GM10266 (cell line): ENCODE measurements at regions not wholly inside any gene's neighbourhood (a gene's known extent, or its start where the extent isn't known, plus 50 kb on each side); places are given as distances from the start of the nearest gene placed in this dataset.

Experiments used
- DNase-seq: peaks from one replicate; pipeline ENCODE4 v3.0.0; 2012; ENCODE audit errors: extremely low spot score
- TF ChIP-seq, protein P1 (sequence below): IDR thresholded peaks from 2 replicates; pipeline ENCODE4 v1.5.1; 2012; ENCODE audit warnings: mild to moderate bottlenecking, low read depth; ENCODE audit not compliant: control insufficient read depth, insufficient read depth; ENCODE audit errors: missing control alignments

DNA sequence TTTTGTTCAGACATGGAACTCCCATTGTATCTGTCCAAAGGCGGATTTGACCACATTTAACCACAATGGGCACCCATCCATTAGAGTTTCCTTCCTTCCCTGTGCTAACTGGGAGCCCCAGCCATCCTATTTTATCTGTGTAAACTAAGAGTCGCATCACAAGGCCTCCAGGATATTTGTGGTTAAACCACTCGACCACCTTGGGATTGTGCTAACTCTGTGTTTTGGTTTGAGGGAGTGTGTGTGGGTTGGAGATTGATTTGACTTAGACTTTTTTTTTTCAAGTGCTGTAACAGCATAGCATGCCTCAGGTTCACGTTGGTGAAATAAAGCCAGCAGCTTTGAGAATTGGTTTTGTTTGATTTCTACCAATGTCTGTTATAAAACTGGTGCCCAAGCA, 100.4 kb upstream of the TP63 start:
- TF ChIP-seq, protein P1, sequence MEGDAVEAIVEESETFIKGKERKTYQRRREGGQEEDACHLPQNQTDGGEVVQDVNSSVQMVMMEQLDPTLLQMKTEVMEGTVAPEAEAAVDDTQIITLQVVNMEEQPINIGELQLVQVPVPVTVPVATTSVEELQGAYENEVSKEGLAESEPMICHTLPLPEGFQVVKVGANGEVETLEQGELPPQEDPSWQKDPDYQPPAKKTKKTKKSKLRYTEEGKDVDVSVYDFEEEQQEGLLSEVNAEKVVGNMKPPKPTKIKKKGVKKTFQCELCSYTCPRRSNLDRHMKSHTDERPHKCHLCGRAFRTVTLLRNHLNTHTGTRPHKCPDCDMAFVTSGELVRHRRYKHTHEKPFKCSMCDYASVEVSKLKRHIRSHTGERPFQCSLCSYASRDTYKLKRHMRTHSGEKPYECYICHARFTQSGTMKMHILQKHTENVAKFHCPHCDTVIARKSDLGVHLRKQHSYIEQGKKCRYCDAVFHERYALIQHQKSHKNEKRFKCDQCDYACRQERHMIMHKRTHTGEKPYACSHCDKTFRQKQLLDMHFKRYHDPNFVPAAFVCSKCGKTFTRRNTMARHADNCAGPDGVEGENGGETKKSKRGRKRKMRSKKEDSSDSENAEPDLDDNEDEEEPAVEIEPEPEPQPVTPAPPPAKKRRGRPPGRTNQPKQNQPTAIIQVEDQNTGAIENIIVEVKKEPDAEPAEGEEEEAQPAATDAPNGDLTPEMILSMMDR, result no peak
- DNase-seq, result no peak

DNA sequence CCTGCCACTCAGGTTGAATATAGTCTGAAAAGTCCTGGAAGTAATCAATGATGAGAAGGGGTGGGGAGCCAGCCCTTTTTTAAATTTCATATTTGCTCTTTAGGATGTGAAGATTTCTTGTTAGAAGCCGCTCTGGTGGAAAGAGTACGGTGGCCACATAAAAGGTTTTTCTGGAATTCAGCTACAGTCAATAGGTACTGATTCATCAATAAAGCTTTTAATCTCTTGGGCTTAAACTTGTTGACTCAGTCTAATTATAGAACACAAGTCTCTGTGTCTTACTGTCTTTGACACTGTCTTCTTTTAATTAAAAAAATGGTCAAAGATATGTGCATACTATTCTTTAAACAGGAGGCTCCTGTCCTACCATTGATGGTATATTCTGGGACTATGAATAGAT, 99.9 kb upstream of the TP63 start:
- TF ChIP-seq, protein P1, result no peak
- DNase-seq, result no peak

DNA sequence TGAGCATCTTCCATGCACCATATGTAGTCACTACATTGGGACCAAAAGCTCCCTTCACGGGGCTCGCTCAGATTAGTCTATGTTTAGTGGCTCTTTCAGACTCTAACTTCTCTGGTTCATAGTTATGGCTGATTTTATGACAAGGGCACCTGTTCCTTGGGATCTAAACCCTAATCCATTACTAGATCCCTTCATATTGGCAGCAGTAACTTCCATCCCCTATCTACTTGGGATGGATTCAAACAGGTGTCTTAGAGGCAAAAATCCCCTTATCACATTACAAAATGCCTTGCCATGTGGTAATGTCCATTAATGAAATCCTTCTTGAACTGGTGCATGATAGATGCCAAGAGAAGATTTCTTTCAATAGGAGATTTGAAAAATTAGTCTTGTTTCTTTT, 96.7 kb upstream of the TP63 start:
- DNase-seq, result no peak
- TF ChIP-seq, protein P1, result no peak

- no peak for DNase-seq
- TF ChIP-seq, protein P1, result no peak
Measured at GRCh38 chr3:189537135-189537534, 94.1 kb upstream of the TP63 start.

DNA sequence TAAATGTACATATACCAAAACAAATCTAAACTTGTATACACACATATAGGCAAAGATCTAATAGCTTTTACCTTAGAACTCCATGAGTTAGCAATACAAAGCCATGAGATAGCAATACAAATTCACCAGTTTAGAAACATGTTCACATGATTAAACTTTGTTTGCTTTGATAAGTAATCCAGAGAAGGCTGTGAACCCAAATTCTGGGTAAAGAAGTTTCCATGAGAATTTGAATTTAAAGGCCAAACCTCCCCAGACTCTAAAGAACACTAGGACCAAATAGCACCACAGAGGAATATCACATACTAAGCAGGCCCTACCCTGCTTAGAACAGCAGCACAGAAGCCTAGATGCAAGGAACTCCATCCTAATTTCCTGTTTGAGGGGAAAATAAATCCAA, 83.7 kb upstream of the TP63 start:
- no peak for DNase-seq
- TF ChIP-seq, protein P1, result no peak

GRCh38 chr3:189548053-189548452, 83.1 kb upstream of the TP63 start:
- TF ChIP-seq, protein P1, result no peak
- no peak for DNase-seq

- no peak for DNase-seq
- TF ChIP-seq, protein P1, result no peak
Measured at GRCh38 chr3:189551007-189551406, 80.2 kb upstream of the TP63 start.
